Testis (tissue), 2 donors: ENCODE measurements at regions not wholly inside any gene's neighbourhood (a gene's known extent, or its start where the extent isn't known, plus 50 kb on each side); places are given as distances from the start of the nearest gene placed in this dataset.

Experiments used
- DNase-seq: peaks from one replicate; pipeline ENCODE4 v3.0.0-alpha.2; 2019
- H3K27ac ChIP-seq, 2 donors: fragments of 200-600 bp; sonication (generic); one replicate each; pipeline ENCODE4 v1.5.1; 2019
- H3K27me3 ChIP-seq: fragments of 200-600 bp; sonication (generic); one replicate; pipeline ENCODE4 v1.5.1; 2019
- H3K36me3 ChIP-seq: fragments of 200-600 bp; sonication (generic); one replicate; pipeline ENCODE4 v1.5.1; 2017; ENCODE audit warnings: low read depth; ENCODE audit errors: missing control alignments
- H3K4me1 ChIP-seq: fragments of 200-600 bp; sonication (generic); one replicate; pipeline ENCODE4 v1.5.1; 2019
- H3K4me3 ChIP-seq, 2 donors: fragments of 200-600 bp; sonication (generic); one replicate each; pipeline ENCODE4 v1.5.1; 2017 to 2019
- H3K9me3 ChIP-seq: fragments of 200-600 bp; sonication (generic); one replicate; pipeline ENCODE4 v1.5.1; 2017
- CTCF ChIP-seq, 3 experiments: fragments of 450-650 bp in 2 of 3; fragments of 200-600 bp in 1 of 3; sonication (generic) in 1 of 3; IDR thresholded peaks; one replicate each; pipeline ENCODE4 v1.5.1; 2016 to 2019; ENCODE audit warnings: antibody characterized with exemption in 3 of 3, mild to moderate bottlenecking in 2 of 3, moderate library complexity in 1 of 3
- POLR2A ChIP-seq: fragments of 450-650 bp; IDR thresholded peaks from one replicate; pipeline ENCODE4 v1.6.1; 2017; ENCODE audit warnings: antibody characterized with exemption, mild to moderate bottlenecking, moderate library complexity
- WGBS, 2 donors: methylation state at CpG; one replicate each; pipeline ENCODE4 v1.1.5; 2018; 5-methylcytosine and 5-hydroxymethylcytosine counted together
- intact Hi-C: fragments of 100-400 bp; cut with DNase I; formaldehyde crosslinking; loops from one replicate; pipeline ENCODE4 v1.15.1; 2023; ENCODE audit warnings: low total_unique reads

- no peak for TF ChIP-seq POLR2A
- no peak for TF ChIP-seq CTCF (IDR thresholded peaks at IDR 0.05)
- H3K36me3 ChIP-seq: no peaks in the 10 kb centered on the region
- no peaks in the 10 kb centered on the region for H3K27me3 ChIP-seq
- H3K9me3 ChIP-seq: no peaks in the 10 kb centered on the region
- DNase-seq: no peak
- no peak overlapping the region for H3K4me3 ChIP-seq
- intact Hi-C loops: no loop called here
- H3K27ac ChIP-seq: no peak overlapping the region
- 91 to 96% methylated on average over 1 of the region's 1 CpG for WGBS, 2 donors
- H3K4me1 ChIP-seq: no peaks in the 10 kb centered on the region
Measured at GRCh38 chr11:97109078-97109477, 719.3 kb downstream of the JRKL start.

GRCh38 chr11:97110376-97110775 lies 720.6 kb downstream of the JRKL start:
- Histone ChIP-seq H3K36me3 (no peaks in the 10 kb centered on the region), H3K4me1 (no peaks in the 10 kb centered on the region), H3K4me3 (no peak overlapping the region), H3K27ac (no peak overlapping the region), H3K9me3 (no peaks in the 10 kb centered on the region), H3K27me3 (no peaks in the 10 kb centered on the region)
- intact Hi-C loops: no loop called here
- DNase-seq: no peak
- WGBS, 2 donors: 93 to 94% methylated on average over 4 of the region's 4 CpGs
- TF ChIP-seq POLR2A (no peak), CTCF (IDR thresholded peaks at IDR 0.05) (no peak)

- intact Hi-C loops: no loop called here
- DNase-seq: no peak
- no peaks in the 10 kb centered on the region for H3K4me1 ChIP-seq
- no peak overlapping the region for H3K4me3 ChIP-seq
- no peak for TF ChIP-seq POLR2A
- TF ChIP-seq CTCF (IDR thresholded peaks at IDR 0.05): no peak
- H3K27ac ChIP-seq: no peak overlapping the region
- WGBS, 2 donors: 89 to 90% methylated on average over 11 of the region's 11 CpGs
- H3K36me3 ChIP-seq: no peaks in the 10 kb centered on the region
- H3K27me3 ChIP-seq: no peaks in the 10 kb centered on the region
- H3K9me3 ChIP-seq: no peaks in the 10 kb centered on the region
Measured at GRCh38 chr11:97111559-97111958, 721.7 kb downstream of the JRKL start.

GRCh38 chr11:97118614-97119200 lies 728.9 kb downstream of the JRKL start:
- intact Hi-C loops: no loop called here
- Histone ChIP-seq H3K9me3 (no peaks in the 10 kb centered on the region), H3K36me3 (no peaks in the 10 kb centered on the region), H3K27ac (no peak overlapping the region), H3K4me3 (no peak overlapping the region), H3K27me3 (no peaks in the 10 kb centered on the region), H3K4me1 (no peaks in the 10 kb centered on the region)
- DNase-seq: no peak
- no peak for TF ChIP-seq CTCF (IDR thresholded peaks at IDR 0.05)
- TF ChIP-seq POLR2A: no peak
- 51 to 63% methylated on average over 2 of the region's 2 CpGs for WGBS, 2 donors

- intact Hi-C loops: no loop called here
- no peaks in the 10 kb centered on the region for H3K27me3 ChIP-seq
- H3K36me3 ChIP-seq: no peaks in the 10 kb centered on the region
- no peak overlapping the region for H3K27ac ChIP-seq
- no peaks in the 10 kb centered on the region for H3K9me3 ChIP-seq
- TF ChIP-seq CTCF (IDR thresholded peaks at IDR 0.05) (no peak), POLR2A (no peak)
- WGBS, 2 donors: 39 to 45% methylated on average over 2 of the region's 2 CpGs
- DNase-seq: no peak
- H3K4me3 ChIP-seq: no peak overlapping the region
- no peaks in the 10 kb centered on the region for H3K4me1 ChIP-seq
Measured at GRCh38 chr11:97123237-97123636, 733.4 kb downstream of the JRKL start.
